CD4-positive, alpha-beta T cell treated with Interleukin-4 for 4 hours (primary cell): ENCODE measurements at regions not wholly inside any gene's neighbourhood (a gene's known extent, or its start where the extent isn't known, plus 50 kb on each side); places are given as distances from the start of the nearest gene placed in this dataset.
"Not testable (repeated sequence)": the region's sequence is repeated elsewhere in the genome, so short reads cannot be mapped to it uniquely, and the experiment has no call there.

Source experiments
- DNase-seq: peaks from one replicate; pipeline ENCODE4 v3.0.0-alpha.2; 2020

- DNase-seq = not testable (repeated sequence)
These were observed 613.0 kb upstream of the MIR17HG start for GRCh38 chr13:90734497-90734896.

DNA sequence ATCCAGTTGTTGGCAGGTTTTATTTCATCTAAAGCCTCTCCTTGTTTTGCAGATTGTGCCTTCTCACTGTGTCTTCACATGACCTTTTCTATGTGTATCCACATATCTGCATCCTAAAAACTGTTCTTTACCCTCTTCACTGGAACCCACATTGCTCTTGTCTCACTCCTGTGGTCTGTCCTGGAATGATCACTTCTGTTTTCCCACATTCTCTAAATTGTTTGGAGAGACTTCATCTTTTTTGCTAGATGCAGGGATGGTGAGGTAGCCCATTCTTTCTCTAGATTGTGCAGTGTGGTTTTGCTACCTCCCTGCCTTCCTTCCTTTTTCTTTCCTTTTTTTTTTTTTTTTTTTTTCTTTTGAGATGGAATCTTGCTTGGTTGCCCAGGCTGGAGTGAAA is 608.6 kb upstream of the MIR17HG start:
- DNase-seq = no peak

DNA sequence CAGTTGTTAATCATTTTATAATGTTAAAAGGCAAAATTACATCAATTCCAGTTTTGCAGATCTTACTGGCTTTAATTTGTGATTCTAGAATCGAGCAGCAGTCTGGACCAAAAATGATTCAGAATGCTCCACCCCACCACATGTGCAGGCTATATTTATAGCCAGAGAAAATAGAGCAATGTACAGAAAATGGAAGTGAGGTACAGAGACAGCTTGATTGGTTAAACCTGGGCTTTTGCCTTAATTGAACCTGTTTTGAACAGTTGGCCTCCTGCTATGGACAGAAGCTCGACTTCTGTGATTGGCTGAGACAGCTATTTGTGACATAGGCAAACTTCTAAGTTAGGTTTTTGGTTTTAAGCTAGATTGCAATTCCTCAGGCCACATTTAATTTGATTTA is 607.4 kb upstream of the MIR17HG start:
- no peak for DNase-seq

DNA sequence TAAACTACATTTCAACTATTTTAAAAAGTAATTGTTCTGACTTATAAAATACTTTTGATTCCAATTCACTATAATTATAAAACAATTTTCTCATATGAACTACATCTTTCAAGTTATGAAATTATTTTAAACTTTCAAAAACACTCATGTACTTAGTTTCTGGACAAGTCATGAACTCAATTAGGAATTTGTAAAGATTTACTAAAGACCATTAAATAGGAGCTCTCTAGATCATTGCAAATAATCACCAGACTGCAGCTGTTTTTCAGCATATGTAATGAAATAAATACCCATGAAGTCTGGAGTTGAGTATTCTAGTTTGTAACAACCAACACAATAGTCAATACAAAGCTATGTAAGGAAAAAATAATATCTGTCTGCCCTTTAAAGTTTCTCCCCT is 605.1 kb upstream of the MIR17HG start:
- no peak for DNase-seq

- DNase-seq = no peak
These were observed 601.3 kb upstream of the MIR17HG start for GRCh38 chr13:90746230-90746629.

- DNase-seq = no peak
These were observed 597.5 kb upstream of the MIR17HG start for GRCh38 chr13:90750021-90750420.

DNA sequence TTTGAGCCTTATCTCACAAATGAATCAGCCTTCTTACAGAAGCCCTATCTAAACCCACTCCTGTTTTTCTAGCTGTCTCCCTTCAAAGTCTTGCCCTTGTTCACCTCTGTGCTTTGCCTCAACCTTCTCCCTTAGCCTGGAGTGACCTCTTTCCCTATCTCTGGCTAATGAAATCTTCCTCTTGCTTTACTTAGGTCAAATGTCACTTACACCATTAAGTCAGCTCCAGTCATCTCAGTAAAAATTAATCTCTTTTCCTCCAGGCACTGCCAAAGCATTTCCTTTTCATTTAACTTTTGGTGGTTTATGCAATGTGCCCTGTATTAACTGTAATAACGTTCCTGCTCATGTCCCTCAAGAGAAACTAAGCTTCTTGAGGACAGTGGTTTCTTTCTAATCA is 596.5 kb upstream of the MIR17HG start:
- no peak for DNase-seq

DNA sequence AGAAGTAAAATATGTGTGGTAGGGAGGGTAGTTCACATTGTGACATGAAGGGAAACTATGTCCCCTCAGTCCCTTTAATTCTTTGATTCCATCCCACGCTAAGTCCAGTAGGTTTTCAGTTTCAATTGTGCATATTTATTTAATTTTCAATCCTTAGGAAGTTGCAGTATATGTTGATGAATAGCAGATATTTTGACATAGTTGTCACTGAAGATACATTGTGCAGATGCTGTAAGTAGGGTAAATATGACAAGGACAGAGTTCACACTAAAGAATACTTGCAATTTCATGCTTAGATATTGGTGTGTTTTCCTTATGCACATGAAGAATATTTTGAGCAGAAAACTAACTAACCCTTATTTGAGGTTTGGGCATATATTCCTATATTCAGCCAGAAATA is 595.4 kb upstream of the MIR17HG start:
- DNase-seq = no peak

- no peak for DNase-seq
These were observed 590.3 kb upstream of the MIR17HG start for GRCh38 chr13:90757127-90757680.

DNA sequence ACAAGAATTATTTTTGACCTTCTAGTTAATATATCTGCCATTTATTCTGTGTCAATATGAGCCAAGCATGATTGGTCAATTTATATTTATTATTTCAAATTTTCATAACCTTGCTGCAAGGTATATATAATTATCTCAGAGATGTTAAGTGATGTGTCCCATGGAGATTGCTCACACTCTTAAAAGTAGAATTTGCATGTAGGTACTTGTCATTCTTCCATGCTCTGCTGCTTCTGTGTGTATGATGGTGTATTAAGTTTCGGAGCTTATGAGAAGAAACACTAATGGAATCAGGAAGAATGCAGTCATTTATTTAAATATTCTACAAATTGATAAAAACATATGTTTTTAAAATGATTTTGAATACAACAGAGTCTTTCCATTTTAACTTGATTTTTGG is 586.8 kb upstream of the MIR17HG start:
- no peak for DNase-seq

DNA sequence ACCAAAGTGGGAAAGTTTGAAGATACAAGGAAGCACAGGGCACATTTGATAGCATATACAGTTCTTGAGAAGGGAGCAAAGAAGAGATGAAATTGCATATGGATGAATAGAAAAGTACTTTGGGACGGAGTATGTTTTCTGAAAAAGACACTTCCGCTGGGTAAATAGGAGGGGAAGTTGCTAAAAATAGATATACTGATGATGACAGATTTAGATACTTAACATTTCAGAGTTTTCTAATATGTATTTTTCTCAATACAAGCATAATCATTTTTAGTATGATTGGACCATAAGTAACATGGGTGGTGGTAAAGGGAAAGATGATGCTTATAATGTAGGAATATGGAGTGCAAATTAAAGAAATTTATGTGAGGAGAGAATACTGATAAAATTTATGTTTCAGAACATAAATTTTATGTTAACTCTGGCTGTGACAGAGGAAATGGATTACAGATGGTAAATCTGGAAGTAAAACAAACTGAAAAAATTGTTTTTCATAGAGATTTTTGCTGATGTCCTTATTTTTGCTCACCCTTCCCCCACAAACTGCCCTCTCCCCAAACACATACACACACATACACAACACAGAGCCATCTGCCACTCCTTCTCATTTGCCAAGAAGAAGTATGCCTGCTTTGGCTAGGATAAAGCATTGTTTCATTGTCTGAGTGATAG is 583.9 kb upstream of the MIR17HG start:
- DNase-seq = no peak

GRCh38 chr13:90766386-90766902 is 581.0 kb upstream of the MIR17HG start:
- no peak for DNase-seq

GRCh38 chr13:90768116-90768515 is 579.4 kb upstream of the MIR17HG start:
- no peak for DNase-seq

GRCh38 chr13:90769387-90769786 is 578.1 kb upstream of the MIR17HG start:
- DNase-seq = no peak

GRCh38 chr13:90770334-90770733 is 577.2 kb upstream of the MIR17HG start:
- DNase-seq = no peak

GRCh38 chr13:90773681-90774080 is 573.8 kb upstream of the MIR17HG start:
- no peak for DNase-seq

DNA sequence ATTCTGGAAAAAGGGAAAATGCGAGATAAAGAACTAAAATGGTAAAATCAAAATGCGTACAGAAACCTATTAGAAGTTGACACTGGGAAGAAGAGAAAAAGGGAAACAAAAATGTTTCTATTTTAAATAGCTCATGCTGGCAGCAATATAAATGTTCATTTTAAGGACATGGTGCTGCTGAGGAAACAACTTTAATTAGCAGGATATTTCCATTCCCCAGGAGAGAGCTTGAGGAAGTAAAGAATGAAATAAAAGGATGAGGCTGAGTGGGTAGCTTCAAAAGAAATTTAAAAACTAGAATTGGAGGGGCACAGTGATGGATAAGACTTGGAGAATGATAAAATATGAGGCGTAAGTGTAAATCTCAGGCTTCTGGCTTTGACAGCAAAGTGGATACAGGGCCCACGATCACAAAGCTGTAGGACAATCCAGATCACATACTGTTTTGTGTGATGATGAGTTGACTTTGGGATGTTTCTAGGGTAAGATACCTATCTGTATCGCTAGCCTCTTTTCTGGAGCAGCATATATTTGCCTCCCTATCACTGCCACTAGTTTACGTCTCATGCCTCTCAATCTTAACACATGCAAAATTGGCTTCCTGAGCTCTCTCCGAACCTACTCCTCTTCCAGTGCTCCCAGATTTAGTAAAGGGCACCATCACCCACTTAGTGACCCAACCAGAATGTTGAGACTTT is 571.3 kb upstream of the MIR17HG start:
- DNase-seq = no peak

DNA sequence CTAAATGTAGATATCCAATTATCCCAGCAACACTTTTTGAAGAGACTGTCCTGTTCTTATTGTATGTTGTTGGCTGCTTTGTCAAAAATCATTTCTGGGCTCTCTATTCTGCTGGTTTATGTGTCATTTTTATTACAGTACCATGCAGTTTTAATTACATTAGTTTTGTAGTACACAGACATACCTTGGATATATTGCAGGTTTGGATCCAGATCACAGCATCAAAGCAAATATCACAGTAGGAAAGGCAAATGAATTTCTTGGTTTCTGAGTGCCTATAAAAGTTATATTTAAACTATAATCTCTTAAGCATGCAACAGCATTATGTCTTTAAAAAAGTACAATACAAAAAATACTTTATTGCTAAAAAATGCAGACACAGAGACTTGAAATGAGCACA is 564.2 kb upstream of the MIR17HG start:
- no peak for DNase-seq

- no peak for DNase-seq
These were observed 560.5 kb upstream of the MIR17HG start for GRCh38 chr13:90787007-90787406.

DNA sequence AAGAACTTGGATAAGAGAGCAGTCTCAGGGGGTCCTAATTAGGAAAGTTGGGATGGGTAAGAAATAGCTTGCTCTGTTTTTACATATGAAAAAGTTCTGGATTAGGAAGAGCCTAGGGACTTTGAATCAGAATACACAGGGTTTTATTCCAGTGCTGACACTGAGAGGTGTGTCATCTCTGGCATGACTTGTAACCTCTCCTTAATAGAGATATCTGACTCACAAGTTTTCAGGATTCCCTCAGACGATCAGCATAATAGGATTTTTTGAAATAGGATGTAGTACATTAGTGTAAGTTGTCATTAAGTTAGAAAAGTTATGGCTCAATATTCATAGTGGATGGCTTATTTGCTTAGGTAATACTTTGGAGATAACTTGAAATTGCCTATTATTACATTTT is 555.2 kb upstream of the MIR17HG start:
- DNase-seq = no peak

DNA sequence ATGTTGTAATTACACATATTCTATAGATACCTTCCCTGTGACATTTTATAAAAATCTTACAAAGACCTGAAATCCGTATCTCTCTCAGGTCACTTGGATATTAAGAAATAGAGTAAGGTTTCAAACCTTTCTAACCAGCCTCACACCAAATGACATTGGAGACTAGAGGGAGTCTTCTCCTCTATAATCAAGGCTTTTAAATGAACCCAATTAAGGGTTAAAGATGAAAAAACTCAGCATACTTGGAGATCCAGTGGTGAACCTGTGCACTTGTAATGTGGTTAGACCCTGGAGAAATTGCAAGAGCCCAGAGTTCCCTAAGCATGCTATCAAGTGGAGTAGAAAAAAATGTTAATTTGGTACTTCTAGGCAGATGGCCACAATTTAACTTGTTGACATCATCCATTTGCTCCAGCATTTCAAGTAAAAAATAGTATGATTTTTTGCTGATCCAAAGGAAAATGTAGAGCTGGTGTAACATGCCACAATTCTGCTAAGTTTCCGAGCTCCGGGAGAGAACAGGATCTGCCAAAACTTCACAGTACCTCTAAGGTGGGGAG is 554.1 kb upstream of the MIR17HG start:
- DNase-seq = no peak

GRCh38 chr13:90796474-90796873 is 551.0 kb upstream of the MIR17HG start:
- DNase-seq = no peak

DNA sequence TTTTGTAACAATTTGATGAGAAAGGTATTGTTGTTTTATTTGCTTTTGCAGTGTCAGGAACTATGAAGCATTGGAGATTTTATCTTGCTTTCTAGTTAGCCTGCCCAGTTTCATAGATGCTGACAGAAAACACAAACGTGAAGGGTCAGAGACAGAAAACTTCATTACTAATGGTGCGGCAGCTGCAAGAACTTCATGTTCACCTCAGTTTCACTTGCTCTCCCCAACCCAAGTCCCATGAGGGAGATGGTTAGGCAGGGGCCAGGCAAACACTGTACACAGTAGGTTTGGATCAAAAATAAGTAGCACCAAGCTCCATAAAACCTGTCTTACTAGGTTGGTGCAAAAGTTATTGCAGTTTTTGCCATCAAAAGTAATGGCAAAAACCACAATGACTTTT is 550.2 kb upstream of the MIR17HG start:
- DNase-seq = no peak

DNA sequence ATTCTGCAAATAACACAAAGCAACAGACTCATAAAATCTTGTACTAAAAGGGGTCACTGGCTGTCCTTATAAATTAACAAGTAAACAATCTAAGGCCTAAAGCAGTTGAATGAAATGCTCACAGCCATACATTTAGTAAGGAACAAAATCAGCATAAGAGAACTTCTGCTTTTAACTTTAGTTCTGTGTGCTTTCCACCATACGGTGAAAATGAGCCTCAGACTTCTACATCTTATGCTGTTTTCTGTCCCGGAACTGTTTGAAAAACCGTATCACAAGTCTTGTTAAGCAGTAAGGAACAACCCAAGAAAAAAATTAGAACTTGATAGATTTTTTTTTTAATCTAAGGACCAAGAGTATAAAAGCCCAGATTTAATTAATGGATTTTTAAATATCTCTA is 549.1 kb upstream of the MIR17HG start:
- DNase-seq = no peak
